Endometrium (tissue), 2 donors: ENCODE measurements at regions not wholly inside any gene's neighbourhood (a gene's known extent, or its start where the extent isn't known, plus 50 kb on each side); places are given as distances from the start of the nearest gene placed in this dataset.
"Not testable (repeated sequence)": the region's sequence is repeated elsewhere in the genome, so short reads cannot be mapped to it uniquely, and the experiment has no call there.

Experiments used
- FAIRE-seq: peaks from 2 replicates; lab custom pipeline; 2012; peaks lifted over from hg19 to GRCh38; lab: Jason Lieb, UNC
- donor health status: control.
- donor health status: control.

DNA sequence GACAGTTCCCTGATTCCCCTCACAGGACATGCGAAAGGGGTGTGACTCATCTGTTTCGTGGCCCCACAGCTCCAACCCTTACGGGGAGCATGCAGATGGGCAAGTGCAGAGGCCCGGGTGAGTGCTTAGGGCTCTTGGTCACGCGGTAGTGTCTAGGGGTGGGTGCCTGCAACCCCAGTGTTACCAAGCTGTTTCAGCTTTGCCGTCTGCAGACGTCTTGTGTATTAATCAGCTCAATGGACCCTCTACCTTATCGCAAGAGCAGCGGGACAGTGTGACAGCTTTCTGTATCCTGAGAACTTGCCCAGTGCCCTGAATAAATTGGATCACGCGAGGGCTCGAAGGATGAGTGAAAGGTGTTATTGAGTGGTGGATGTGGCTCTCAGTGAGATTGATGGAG, 816.4 kb upstream of the ANO3 start:
- no peak for FAIRE-seq

DNA sequence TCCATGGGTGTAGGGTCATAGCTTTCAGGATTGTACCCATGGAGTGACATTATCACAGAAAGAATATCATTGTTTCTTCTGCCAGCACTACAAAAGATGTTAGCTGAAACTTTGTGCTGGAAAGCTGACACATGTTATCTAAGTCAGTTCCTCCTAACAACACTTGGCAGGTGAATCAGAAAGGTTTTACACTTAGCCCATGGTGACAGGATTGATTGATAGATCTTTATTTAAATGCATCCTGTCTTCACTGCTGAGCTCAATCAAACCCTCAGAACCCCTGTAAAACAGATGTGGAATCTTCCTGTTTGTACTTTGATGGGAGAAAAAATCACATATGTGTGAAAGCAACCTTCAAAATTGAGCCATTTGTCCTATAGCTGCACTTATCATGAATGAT, 811.5 kb upstream of the ANO3 start:
- no peak for FAIRE-seq

DNA sequence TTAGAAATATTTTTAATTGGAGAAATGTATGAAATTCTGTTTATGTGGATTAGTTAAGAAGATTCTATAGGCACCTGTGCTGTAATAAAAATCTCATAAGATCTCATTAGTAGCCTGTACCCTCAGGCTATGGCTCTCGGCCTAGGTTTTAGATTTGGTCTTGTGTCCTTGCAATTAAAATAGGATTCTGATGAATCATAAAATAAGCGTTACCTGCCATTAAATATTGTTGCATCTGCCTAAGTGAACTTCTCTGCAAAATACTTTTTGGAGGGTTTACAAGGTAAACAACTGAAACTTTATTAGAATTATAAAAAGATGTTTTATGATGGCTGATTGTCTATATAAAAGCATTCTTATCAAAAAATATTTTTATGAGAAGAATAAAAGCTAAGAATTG, 804.1 kb upstream of the ANO3 start:
- FAIRE-seq: no peak

DNA sequence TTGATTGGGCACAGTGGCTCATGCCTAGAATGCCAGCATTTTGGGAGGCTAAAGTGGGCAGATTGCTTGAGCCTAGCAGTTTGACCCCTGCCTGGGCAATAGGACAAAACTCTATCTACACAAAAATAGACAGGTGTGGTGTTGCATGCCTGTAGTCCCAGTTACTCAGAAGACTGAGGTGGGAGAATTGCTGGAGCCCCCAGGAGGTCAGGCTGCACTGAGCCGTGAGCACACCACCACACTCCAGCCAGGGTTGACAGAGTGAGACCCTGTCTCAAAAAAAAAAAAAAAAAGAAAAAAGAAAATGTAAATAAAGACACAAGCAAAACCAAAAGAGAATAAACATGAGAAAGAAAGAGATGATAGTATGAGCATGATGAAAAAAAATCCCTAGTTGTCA, 802.4 kb upstream of the ANO3 start:
- no peak for FAIRE-seq

DNA sequence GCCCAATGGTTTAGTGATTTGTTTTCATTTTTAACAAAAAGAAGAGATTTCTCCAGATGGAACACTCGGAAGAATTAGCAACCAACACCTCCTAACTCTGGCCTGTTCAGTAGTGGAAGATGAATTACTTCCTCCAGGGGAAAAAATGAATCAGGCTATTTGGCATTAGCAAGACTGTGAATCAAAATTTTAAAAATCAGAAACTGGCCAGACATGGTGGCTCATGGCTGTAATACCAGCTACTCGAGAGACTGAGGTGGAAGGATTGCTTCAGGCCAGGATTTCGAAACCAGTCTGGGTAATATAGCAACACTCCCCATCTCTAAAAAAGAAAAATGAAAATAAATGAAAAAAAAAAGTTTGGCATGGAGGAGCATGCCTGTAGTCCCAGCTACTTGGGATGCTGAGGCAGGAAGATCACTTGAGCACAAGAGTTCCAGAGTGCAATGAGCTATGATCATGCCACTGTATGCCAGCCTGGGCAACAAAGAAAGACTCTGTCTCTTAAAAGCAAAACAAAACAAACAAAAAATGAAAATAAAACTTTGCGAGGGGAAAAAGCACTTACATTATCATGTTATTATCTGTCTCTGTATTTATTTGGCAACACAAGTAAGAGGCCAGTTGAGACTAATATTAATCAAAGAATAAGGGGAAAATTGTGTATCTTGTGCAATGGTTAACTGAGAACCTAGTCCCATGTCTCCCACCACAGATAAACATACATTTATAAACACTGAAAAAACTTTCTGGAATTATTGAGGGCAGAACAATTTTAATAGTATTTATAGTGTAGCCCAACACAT, 796.3 kb upstream of the ANO3 start:
- FAIRE-seq: no peak

DNA sequence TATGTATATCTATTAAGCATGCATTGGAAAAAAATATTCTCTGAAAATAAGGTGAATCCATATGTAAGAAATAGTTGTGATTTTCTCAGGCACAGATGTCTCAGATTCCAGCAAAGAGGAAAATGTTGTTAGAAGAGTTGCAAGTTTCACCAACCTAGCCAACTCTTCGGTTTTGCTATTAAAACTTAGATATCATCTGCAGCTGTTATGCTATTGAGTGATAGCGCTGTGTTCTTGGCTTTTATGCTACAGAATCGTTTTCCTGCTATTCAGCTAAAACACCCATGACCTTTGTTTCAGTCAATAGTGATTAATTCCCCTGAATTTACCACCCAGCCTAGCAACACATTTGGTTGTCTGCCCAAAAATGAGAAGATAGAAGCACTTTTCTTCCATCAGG, 795.6 kb upstream of the ANO3 start:
- no peak for FAIRE-seq

DNA sequence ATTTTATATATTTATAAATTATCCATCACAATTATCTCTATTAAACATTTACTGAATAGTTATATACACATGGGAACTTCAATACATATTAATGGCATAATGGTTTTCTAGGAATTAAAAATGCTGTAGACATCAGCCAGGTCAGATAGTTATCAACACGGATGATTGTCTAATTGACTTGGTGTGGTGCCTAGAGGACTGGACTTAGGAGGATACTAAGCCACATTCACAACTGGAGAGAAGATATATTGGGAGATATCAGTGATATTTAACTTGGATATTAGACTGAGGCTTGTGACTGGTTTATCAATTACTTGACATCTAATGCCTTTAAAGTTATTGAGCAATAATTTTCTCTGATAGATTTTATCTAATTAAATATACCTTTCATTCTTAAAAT, 794.5 kb upstream of the ANO3 start:
- FAIRE-seq: no peak

DNA sequence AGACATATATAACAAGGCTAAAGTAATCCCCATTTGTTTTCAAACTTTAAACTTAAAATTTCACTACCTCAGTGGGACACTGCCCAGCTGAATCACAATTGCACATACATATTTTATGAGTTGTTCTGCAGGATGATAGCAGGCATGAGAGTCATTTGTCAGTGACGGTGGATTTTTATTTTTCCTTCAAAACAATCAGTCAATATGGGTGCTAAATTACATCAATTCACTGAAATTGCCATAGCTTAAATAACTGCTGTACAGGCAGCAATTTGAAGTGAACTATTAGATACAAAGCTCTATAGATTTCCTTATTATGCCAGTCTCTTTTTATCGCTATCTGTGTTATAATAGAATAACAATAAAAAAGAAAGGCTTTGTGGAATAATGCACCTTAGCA, 784.6 kb upstream of the ANO3 start:
- FAIRE-seq: no peak

DNA sequence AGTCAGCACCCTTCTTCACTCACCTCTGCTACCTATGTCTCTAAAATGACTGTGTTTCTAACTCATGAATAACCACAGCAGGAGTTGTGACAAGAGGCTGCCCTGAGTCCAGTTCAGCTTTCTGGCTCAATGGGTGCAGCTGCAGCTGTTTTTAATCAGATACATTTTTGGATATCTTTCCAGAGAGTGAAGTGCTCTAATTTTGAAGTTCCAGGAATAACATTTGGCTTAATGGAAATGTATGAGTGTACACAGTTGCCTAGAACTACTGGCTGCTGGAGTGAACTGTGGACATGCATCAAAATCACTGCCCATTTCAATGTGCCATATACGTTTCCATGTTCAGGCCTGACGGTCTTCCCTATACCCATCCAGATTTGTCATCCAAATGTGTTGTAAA, 769.5 kb upstream of the ANO3 start:
- no peak for FAIRE-seq

DNA sequence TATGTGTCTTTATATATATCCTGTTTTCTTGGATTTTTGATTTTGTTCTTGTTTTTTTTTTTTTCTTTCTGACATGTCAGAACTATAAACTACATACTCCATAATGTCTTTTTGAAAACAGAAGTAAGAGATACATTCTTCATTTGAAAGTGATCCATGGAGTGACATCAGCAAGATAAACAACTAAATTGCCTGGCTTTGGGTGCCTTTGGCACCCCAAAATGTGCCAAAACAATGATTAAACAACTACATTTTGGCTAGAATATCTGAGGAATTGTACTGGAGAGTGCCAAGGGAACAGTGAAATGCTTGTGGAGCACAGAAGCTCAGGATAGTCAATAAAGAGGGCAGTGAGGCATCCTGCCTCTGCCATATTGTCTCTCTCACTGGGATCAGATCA, 766.1 kb upstream of the ANO3 start:
- no peak for FAIRE-seq

DNA sequence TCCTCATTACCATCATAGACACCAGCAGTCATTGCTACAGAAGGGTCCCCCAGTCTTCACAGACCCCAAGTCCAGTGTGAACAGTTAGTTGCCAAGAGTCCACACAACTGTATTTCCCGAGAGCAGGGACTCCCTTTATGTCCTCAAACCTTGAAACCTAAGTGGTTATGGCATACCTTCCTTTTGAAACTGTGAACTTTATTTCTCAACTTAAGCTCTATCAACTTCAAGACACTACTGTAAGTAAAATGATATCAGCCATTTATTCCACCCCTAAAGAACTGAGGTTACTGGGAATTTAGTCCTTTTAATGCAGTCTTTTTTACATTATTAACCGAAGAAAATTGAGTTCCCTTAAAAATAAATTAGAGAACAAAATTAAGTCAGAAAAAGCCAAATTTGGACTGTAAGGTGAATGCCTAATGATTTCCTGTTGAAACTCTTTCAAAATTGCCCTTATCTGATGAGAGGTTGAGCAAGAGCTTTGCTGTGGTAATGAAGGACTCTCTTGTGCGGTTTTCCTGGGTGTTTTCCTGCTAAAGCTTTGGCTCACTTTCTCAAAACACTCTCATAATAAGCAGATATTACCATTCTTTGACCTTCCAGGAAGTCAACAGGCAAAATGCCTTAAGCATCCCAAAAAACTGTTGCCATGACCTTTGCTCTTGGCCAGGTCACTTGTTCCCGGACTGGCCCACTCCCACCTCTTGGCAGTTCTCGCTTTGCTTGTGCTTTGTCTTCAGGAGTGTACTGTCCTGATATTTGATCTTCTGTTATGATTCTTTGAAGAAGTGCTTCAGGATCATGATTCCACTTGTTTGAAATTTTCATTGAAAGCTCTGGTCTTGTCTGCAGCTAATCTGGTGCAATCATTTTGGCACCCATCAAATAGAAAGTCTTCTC, 765.4 kb upstream of the ANO3 start:
- peak; percentile 77 for FAIRE-seq

DNA sequence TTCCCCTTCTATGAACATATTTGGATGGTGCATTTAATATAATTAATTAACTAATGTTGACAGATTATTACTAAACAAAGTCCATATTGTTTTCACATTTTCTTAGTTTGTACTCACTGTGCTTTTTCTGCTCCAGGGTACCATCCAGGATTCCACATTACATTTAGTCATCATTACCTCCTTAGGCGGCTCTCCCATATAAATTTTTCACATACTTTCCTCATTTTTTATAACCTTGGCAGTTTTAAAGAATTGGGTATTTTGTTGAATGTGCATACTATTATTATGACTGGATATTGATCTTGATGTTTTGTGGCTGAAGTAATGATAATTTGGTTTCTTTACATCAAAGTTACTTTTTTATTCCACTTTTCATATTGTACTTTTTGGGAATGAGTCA, 755.6 kb upstream of the ANO3 start:
- no peak for FAIRE-seq

DNA sequence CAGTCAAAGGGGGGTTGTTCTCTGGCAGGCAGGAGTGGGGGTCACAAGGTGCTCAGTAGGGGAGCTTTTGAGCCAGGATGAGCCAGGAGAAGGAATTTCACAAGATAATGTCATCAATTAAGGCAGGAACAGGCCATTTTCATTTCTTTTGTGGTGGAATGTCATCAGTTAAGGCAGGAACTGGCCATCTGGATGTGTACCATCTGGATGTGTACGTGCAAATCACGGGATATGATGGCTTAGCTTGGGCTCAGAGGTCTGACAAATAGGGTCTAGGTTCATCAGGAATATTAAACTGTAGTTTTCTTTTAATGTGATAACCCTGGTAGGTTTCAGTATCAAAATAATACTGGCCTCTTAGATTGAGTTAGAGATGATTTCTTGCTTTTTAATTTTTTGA, 752.4 kb upstream of the ANO3 start:
- not testable (repeated sequence) for FAIRE-seq

DNA sequence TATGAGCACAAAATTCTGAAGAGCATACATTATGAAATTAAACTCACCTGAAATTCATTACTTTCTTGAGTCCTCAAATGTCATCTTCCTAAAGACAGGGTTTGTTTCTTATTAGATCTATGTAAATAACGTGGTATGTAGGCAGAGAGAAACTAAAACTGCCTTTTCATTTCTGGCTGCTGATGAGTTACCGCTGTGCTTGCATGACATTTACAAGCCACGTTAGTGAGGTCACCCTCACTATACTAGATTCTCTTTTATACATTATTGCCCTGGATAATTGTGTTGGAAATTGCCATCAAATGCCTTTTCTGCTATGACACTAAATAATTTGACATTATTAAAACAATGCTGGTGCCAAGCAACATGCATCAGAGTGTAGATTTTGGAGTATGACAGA, 748.3 kb upstream of the ANO3 start:
- no peak for FAIRE-seq

DNA sequence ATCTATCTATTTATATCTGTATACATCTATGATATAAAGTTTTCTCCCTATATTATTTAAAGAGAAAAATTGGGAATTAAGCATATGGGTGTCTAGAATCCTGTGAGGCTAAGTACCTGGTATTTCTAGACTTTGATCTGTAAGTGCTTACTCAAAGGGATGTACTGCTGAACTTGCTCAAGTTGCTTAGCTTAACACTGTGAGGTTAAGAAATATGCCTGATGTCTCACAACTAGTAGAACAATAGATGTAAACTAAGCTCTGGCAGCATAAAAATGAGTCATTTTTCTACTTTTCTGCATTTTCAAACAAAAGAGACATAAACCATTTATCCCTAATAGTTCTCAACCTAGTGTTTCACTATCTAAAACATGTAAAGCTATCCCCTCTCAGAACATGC, 744.4 kb upstream of the ANO3 start:
- FAIRE-seq: no peak

DNA sequence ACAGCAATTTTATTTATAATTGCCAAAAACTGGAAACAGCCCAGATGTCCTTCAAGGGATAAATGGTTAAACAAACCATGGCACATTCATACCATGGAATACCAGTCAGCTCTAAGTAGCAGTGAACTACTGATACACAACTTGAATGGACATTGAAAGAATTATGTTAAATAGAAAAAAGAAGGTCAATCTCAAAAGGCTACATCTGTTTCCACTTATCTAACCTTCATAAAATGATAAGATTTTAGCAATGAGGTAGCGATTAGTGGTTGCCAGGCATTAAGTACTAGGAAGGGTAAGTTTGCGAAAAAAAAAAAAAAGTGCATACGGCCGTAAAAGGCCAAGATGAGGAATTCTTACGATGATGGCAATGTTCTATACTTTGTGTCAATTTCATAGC, 738.7 kb upstream of the ANO3 start:
- no peak for FAIRE-seq

DNA sequence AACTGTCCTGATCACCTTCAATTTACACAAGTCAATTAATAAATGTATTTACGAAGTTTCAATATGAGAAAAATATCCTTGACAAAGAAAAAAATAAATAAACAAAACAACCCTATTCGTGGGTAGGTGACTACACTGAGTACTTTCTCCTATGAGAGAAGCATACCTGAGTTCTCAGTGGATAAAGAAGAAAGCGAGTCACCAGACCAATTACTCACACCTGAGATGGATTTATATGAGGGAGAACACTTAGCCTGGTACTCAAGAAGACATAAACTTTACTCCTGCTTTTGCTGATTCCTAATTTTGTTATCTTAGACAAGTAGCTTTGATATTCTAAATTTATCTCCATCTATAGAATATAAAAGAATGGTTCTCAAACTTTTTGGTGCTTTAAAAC, 735.2 kb upstream of the ANO3 start:
- FAIRE-seq: no peak

DNA sequence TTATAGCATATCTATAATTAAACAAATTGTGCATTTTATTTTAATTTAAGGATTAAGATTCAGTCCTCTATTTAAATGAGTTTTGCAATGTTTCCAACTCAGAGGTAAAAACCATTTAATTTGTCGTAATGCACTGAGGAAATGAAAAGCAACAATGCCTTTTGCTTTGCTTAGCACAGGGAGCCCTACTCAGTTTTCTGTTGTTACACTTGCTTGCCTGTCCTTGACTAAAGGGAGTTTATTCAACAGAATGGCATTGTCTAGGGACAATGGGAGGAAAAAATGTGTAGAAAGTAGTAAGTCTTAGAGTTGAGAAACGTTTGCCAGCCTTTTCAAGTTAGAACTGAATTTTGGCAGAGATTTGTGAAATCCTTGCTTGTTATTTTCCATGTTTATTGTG, 734.2 kb upstream of the ANO3 start:
- no peak for FAIRE-seq

DNA sequence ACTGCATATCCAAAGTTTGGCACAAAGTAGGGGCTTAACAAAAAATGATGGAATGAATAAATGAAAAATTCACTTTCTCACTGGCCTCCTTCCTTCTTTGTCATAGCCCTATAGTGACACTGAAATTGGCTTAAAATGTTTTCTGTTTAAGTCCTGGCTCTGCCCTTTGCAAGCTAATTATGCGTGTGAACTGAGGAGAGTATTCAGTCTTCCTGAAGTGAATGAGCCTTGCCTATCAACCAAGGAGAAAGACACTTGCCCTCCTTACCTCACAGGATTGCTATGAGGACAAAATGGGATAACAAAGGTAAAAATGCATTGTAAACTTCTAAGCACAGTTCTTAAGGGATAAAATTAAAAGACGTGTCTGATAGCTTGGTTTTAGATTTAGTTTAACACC, 729.8 kb upstream of the ANO3 start:
- no peak for FAIRE-seq

DNA sequence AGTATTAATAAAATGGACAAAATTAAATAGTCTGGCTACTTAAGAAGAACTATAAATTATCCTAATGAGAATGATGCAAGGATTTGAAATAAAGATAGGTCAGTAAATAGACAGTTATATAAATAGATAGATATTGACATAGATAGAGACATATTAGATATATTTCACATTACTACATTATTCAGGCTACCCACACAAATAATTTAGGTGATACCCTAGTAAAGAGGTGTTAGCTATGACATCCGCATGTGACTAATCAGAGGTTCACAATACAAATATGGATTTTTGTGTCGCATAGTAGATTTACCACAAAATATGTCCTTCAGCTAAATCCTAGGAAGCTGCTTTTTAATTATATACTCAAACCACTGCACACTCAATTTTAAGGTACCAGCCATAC, 729.0 kb upstream of the ANO3 start:
- no peak for FAIRE-seq

DNA sequence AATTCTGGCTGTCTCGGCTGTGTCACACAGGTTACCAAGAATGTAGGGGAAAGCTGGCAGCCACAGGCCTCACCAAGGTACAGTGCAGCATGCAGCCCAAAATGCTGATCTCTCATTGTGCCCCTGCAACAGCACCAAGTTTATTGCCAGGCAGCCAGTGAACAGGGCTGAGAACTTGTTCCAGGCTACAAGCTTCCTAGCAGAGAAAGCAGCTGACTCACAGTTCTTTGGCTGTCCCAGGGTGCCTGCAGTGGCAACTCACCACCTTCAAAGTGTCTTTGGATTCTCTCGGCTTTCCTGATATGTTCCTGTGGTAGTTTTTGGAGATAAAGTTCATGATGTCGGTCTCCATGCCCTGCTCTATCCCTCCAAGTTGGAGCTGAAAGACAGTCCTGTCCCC, 719.1 kb upstream of the ANO3 start:
- no peak for FAIRE-seq

DNA sequence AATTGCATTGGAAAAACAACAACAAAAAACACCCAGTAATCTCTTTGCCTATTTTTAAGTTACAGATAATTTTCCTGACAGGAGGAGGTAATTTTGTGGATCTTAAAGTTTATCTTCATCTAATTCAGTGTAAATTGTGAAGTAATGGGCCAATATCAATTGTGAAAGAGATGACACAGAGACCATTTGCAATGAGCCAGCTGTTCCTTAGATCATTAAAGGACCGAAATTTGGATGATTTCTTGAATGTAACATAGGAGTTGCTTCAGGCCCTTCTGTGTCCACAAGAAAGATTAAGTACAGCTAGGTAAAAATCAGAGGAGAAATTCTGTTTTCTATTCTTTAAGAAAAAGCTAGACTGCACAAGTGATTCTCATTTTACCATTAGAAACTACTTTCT, 718.5 kb upstream of the ANO3 start:
- FAIRE-seq: no peak

DNA sequence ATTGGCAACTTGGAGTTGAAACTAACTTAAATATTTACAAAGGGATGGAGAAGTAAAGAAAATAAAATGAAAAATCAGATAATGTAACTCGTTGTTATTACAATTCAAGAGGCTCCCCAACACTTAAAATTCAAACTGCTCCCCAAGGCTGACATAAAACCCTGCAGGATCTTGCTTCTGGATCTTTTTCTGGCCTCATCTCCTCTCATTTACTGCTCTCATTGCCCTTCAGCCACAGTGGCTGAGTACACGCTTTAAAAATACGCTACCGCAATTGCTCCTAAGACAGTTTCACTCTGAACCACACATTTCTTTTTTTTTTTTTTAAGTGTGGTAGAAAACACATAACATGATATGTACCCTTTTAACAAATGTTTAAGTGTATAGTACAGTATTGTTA, 718.1 kb upstream of the ANO3 start:
- no peak for FAIRE-seq

DNA sequence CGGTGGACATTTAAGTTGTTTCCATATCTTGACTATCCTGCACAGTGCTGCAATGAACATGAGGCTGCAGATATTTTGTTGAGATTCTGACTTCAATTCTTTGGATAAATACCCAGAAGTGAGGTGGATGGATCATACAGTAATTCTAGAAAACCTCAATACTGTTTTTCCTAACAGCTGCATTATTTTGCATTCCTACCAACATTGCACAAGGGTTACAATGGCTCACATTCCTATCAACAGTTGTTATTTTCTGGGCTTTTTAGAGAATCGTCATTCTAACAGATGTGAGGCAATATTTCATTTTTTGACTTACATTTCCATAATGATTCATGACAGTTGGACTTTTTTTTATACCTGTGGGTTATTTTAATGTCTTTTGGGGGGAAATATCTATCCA, 716.9 kb upstream of the ANO3 start:
- no peak for FAIRE-seq
